Glutamatergic neuron (in vitro differentiated cells): ENCODE measurements at regions not wholly inside any gene's neighbourhood (a gene's known extent, or its start where the extent isn't known, plus 50 kb on each side); places are given as distances from the start of the nearest gene placed in this dataset.

Source experiments
- DNase-seq: peaks from one replicate; pipeline ENCODE4 v3.0.0; 2022
- H3K27ac Mint-ChIP-seq: one replicate; pipeline ENCODE4 v1.8.0; 2020; ENCODE audit warnings: mild to moderate bottlenecking, mixed read lengths, inconsistent platforms; ENCODE audit not compliant: unreplicated experiment
- H3K27me3 Mint-ChIP-seq: one replicate; pipeline ENCODE4 v1.8.0; 2020; ENCODE audit warnings: mild to moderate bottlenecking, moderate library complexity, mixed read lengths, inconsistent platforms; ENCODE audit not compliant: unreplicated experiment
- H3K36me3 Mint-ChIP-seq: one replicate; pipeline ENCODE4 v1.8.0; 2020; ENCODE audit warnings: mild to moderate bottlenecking, mixed read lengths, inconsistent platforms; ENCODE audit not compliant: unreplicated experiment
- H3K4me1 Mint-ChIP-seq: one replicate; pipeline ENCODE4 v1.8.0; 2020; ENCODE audit warnings: mild to moderate bottlenecking, low read depth, mixed read lengths, inconsistent platforms; ENCODE audit not compliant: unreplicated experiment
- H3K4me3 Mint-ChIP-seq: one replicate; pipeline ENCODE4 v1.8.0; 2020; ENCODE audit warnings: mild to moderate bottlenecking, mixed read lengths, inconsistent platforms; ENCODE audit not compliant: unreplicated experiment
- H3K9me3 Mint-ChIP-seq: one replicate; pipeline ENCODE4 v1.8.0; 2020; ENCODE audit warnings: mild to moderate bottlenecking, moderate library complexity, mixed read lengths, inconsistent platforms; ENCODE audit not compliant: unreplicated experiment
- TF ChIP-seq, protein P1 (sequence below): fragments of 200-600 bp; sonication (generic); IDR thresholded peaks from one replicate; pipeline ENCODE4 v1.5.0; 2021; ENCODE audit not compliant: partially characterized antibody, unreplicated experiment

GRCh38 chr10:22111705-22112104 lies 106.1 kb downstream of the EBLN1 start:
- TF ChIP-seq, protein P1, sequence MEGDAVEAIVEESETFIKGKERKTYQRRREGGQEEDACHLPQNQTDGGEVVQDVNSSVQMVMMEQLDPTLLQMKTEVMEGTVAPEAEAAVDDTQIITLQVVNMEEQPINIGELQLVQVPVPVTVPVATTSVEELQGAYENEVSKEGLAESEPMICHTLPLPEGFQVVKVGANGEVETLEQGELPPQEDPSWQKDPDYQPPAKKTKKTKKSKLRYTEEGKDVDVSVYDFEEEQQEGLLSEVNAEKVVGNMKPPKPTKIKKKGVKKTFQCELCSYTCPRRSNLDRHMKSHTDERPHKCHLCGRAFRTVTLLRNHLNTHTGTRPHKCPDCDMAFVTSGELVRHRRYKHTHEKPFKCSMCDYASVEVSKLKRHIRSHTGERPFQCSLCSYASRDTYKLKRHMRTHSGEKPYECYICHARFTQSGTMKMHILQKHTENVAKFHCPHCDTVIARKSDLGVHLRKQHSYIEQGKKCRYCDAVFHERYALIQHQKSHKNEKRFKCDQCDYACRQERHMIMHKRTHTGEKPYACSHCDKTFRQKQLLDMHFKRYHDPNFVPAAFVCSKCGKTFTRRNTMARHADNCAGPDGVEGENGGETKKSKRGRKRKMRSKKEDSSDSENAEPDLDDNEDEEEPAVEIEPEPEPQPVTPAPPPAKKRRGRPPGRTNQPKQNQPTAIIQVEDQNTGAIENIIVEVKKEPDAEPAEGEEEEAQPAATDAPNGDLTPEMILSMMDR: no peak
- DNase-seq: no peak
- H3K9me3 Mint-ChIP-seq: no peaks in the 10 kb centered on the region
- no peaks in the 10 kb centered on the region for H3K4me1 Mint-ChIP-seq
- no peak overlapping the region for H3K4me3 Mint-ChIP-seq
- no peaks in the 10 kb centered on the region for H3K27me3 Mint-ChIP-seq
- no peaks in the 10 kb centered on the region for H3K36me3 Mint-ChIP-seq
- no peak overlapping the region for H3K27ac Mint-ChIP-seq

DNA sequence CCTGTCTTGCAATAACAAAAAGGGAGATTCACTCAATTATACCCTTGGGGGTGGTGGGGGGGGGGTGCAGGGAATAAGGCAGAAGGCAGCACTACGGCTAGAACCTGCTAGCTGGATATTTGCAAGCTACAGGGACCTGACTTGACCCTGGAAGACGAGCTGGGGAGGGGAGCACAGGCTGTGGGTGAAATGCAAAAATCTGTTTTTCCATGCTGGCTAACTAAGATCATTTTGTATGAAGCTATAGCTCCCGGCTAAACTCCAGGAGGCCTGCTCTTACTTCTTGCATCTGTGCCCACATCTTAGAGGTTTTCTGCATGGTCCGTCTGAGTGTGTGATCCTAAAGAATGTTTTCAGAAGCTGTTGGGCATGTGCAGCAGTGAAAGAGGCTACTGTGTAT lies 106.6 kb downstream of the EBLN1 start:
- no peaks in the 10 kb centered on the region for H3K27me3 Mint-ChIP-seq
- no peaks in the 10 kb centered on the region for H3K9me3 Mint-ChIP-seq
- H3K4me3 Mint-ChIP-seq: no peak overlapping the region
- no peaks in the 10 kb centered on the region for H3K36me3 Mint-ChIP-seq
- no peaks in the 10 kb centered on the region for H3K4me1 Mint-ChIP-seq
- no peak overlapping the region for H3K27ac Mint-ChIP-seq
- no peak for DNase-seq
- TF ChIP-seq, protein P1: no peak

GRCh38 chr10:22110761-22111160 lies 107.1 kb downstream of the EBLN1 start:
- H3K27ac Mint-ChIP-seq: no peak overlapping the region
- no peak overlapping the region for H3K4me3 Mint-ChIP-seq
- H3K27me3 Mint-ChIP-seq: no peaks in the 10 kb centered on the region
- H3K9me3 Mint-ChIP-seq: no peaks in the 10 kb centered on the region
- DNase-seq: no peak
- H3K36me3 Mint-ChIP-seq: no peaks in the 10 kb centered on the region
- TF ChIP-seq, protein P1: no peak
- no peaks in the 10 kb centered on the region for H3K4me1 Mint-ChIP-seq

DNA sequence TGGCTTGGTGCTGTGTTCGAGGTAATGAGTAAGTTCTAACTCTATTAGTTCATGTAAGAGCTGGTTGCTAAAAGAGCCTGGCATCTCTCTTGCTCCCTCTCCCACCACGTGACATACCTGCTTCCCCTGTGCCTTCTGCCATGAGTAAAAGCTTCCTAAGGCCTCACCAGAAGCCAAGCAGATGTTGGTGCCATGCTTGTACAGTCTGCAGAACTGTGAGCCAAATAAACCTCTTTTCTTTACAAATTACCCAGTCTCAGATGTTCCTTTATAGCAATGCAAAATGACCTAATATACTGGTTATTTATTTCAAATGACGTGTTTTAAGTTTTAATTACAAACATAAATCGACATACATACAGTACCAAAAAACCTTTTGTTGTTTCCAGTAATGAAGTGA lies 101.7 kb upstream of the DNAJC1 start:
- Mint-ChIP-seq H3K4me3 (no peak overlapping the region), H3K27ac (no peak overlapping the region), H3K27me3 (no peaks in the 10 kb centered on the region), H3K9me3 (no peaks in the 10 kb centered on the region), H3K36me3 (no peaks in the 10 kb centered on the region), H3K4me1 (no peaks in the 10 kb centered on the region)
- TF ChIP-seq, protein P1: no peak
- no peak for DNase-seq

DNA sequence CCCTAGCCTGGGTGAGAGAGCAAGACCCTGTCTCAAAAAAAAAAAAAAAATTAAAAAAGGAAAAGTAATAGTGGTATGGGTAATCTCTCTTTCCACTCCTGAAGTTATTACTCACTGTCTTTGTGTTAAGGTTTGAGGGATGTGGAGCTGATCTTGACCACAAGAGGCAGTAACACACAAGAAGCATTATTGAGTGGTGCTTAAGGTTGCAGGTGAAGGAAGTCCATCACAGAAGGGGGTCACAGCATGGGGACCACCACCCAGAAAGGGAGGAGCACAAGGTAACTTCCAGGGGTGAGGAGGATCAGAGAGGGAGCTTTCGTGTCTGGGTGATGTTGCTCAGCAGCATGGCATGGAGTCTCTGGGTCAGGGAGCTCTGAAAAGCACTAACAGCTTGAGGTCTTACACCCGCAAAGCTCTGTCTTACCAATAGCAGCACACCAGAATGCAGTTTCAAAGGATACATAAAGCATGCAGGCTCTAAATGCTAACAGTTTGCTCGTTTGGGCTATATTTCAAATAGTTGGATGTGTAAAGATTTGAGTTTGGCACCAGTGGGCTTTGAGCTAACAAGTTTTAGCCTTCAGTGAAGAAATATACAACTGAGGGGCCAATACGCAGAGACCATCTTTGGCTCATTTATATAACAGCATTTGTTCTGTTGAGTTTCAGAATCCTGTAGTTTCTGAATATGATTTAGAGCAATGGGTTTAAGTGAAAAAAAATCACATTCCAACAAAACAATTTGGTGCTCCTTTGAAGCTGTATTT lies 100.4 kb upstream of the DNAJC1 start:
- H3K27ac Mint-ChIP-seq: no peak overlapping the region
- TF ChIP-seq, protein P1: peak; percentile 26
- DNase-seq: no peak
- no peak overlapping the region for H3K4me3 Mint-ChIP-seq
- no peaks in the 10 kb centered on the region for H3K36me3 Mint-ChIP-seq
- H3K9me3 Mint-ChIP-seq: no peaks in the 10 kb centered on the region
- no peaks in the 10 kb centered on the region for H3K27me3 Mint-ChIP-seq
- H3K4me1 Mint-ChIP-seq: no peaks in the 10 kb centered on the region
